HEK293T (cell line): ENCODE measurements at regions not wholly inside any gene's neighbourhood (a gene's known extent, or its start where the extent isn't known, plus 50 kb on each side); places are given as distances from the start of the nearest gene placed in this dataset.

Experiments
- CTCF ChIA-PET: fragments of 350-600 bp; formaldehyde crosslinking; extraction: SDS; loops from one replicate; lab custom pipeline; 2021; ENCODE audit warnings: antibody characterized with exemption, inconsistent platforms; lab: Yijun Ruan, JAX
- POLR2A ChIA-PET: fragments of 350-600 bp; formaldehyde crosslinking; extraction: SDS; loops from one replicate; lab custom pipeline; 2020; ENCODE audit warnings: antibody characterized with exemption, inconsistent platforms; lab: Yijun Ruan, JAX
- DNase-seq: peaks from one replicate; pipeline ENCODE4 v3.0.0; 2012; ENCODE audit warnings: mixed read lengths; ENCODE audit errors: extremely low spot score
- ARNT ChIP-seq: fragments of 450-650 bp; IDR thresholded peaks from 2 replicates; pipeline ENCODE4 v1.6.1; 2017; ENCODE audit warnings: mild to moderate bottlenecking
- BHLHE40 ChIP-seq: fragments of 450-650 bp; IDR thresholded peaks from 2 replicates; pipeline ENCODE4 v1.6.1; 2016; ENCODE audit warnings: mild to moderate bottlenecking, moderate library complexity, borderline replicate concordance
- CTBP1 ChIP-seq: fragments of 450-650 bp; IDR thresholded peaks from 2 replicates; pipeline ENCODE4 v1.6.1; 2016; ENCODE audit warnings: borderline replicate concordance
- ELF4 ChIP-seq: fragments of 450-650 bp; IDR thresholded peaks from 2 replicates; pipeline ENCODE4 v1.6.1; 2017; ENCODE audit warnings: antibody characterized with exemption
- FOXA1 ChIP-seq: fragments of 450-650 bp; IDR thresholded peaks from 2 replicates; pipeline ENCODE4 v1.6.1; 2016; ENCODE audit warnings: mild to moderate bottlenecking
- FOXK2 ChIP-seq: fragments of 450-650 bp; IDR thresholded peaks from 2 replicates; pipeline ENCODE4 v1.6.1; 2016; ENCODE audit warnings: mild to moderate bottlenecking
- FOXM1 ChIP-seq: fragments of 450-650 bp; IDR thresholded peaks from 2 replicates; pipeline ENCODE4 v1.6.1; 2017; ENCODE audit warnings: mild to moderate bottlenecking, borderline replicate concordance
- HDGF ChIP-seq: fragments of 450-650 bp; IDR thresholded peaks from 2 replicates; pipeline ENCODE4 v1.6.1; 2017; ENCODE audit warnings: antibody characterized with exemption, borderline replicate concordance
- L3MBTL2 ChIP-seq: fragments of 450-650 bp; conservative IDR thresholded peaks from 2 replicates; pipeline ENCODE4 v1.6.1; 2016; ENCODE audit warnings: mild to moderate bottlenecking
- LEF1 ChIP-seq: fragments of 450-650 bp; IDR thresholded peaks from 2 replicates; pipeline ENCODE4 v1.6.1; 2017; ENCODE audit warnings: mild to moderate bottlenecking, borderline replicate concordance
- NFRKB ChIP-seq: fragments of 450-650 bp; IDR thresholded peaks from 2 replicates; pipeline ENCODE4 v1.6.1; 2016; ENCODE audit warnings: mild to moderate bottlenecking, moderate library complexity
- PKNOX1 ChIP-seq: fragments of 450-650 bp; IDR thresholded peaks from 2 replicates; pipeline ENCODE4 v1.6.1; 2016
- SP1 ChIP-seq: fragments of 450-650 bp; IDR thresholded peaks from 2 replicates; pipeline ENCODE4 v1.6.1; 2017
- SUZ12 ChIP-seq: fragments of 450-650 bp; IDR thresholded peaks from 2 replicates; pipeline ENCODE4 v1.6.1; 2016; ENCODE audit warnings: mild to moderate bottlenecking
- TARDBP ChIP-seq: fragments of 450-650 bp; IDR thresholded peaks from 2 replicates; pipeline ENCODE4 v1.6.1; 2016
- ZNF384 ChIP-seq: fragments of 450-650 bp; IDR thresholded peaks from 2 replicates; pipeline ENCODE4 v1.6.1; 2016

DNA sequence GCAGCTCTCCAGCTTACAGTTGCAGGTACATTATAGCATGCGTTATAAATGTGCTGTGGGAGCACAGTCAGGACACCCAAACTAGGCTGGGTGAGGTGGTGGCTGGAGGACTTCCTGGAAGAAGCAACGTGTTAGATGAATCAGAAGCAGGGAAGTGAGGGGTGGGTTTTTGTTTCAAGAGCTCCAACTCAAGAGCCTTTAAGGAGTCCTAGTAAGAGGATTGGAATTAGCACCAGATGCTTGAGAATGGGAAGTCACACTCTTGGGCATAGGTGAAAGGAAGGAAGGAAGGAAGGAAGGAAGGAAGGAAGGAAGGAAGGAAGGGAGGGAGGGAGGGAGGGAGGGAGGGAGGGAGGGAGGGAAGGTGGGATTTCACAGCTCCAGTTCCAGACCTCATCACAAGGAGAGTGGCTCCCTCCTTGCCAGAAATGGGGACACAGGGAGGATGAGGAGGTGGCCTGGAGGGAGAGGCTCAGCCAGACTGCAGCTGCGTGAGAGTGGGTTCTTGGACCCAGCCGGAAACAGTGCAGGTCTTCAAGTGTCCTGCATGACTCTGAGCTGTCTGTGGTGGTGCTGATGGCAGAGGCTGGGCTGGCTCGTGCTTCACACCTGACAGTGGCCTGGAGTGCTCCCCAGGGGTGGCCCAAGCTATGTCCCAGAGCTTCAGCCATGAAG, 115.7 kb upstream of the GSC start:
- POLR2A ChIA-PET: no interaction called here
- DNase-seq: no peak
- TF ChIP-seq ZNF384 (no peak), FOXA1 (no peak), LEF1 (no peak), NFRKB (no peak), FOXK2 (no peak), CTBP1 (no peak), PKNOX1 (no peak), TARDBP (no peak), SP1 (no peak)
- CTCF ChIA-PET: interaction anchor here (0.6 kb wide), 1 partner anchor 70 kb away, joined by 3 read pairs; no protein-coding TSS in a partner anchor

DNA sequence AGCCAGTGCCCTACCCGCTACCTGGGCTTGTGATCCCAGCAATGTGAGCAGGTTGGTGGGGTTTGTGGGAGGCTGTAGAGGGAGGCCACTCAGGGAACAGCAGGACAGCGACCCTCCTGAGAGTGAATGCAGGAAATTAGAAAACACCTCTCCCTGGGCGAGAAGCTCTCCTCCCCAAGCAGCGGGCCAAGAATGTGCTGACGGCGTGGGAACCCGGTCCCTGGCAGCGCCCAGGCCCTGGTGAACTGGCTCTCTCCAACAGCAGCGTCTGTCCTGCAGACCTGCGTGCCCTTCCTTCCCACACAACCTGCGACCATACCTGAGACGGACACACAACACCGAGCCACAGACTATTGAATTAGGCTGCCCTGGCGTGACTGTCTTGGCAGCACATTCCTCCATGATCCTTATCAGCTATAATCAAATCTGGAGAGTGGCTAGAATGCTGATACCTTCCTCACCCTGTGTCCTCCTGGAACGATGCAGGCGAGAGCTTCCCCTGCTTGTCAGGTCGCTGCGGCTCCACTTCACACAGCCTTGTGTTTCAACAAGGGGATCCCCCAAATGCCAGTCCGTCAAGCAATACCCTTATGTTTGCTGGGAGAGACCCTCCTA, 114.8 kb upstream of the GSC start:
- DNase-seq: no peak
- TF ChIP-seq FOXA1 (no peak), FOXK2 (no peak), TARDBP (no peak), FOXM1 (no peak), HDGF (no peak), SUZ12 (no peak), NFRKB (no peak), LEF1 (no peak), ARNT (no peak), ZNF384 (no peak), PKNOX1 (no peak), BHLHE40 (no peak), ELF4 (no peak)
- POLR2A ChIA-PET: no interaction called here
- CTCF ChIA-PET: interaction anchor here (0.6 kb wide), 1 partner anchor 69 kb away, joined by 3 read pairs; no protein-coding TSS in a partner anchor

DNA sequence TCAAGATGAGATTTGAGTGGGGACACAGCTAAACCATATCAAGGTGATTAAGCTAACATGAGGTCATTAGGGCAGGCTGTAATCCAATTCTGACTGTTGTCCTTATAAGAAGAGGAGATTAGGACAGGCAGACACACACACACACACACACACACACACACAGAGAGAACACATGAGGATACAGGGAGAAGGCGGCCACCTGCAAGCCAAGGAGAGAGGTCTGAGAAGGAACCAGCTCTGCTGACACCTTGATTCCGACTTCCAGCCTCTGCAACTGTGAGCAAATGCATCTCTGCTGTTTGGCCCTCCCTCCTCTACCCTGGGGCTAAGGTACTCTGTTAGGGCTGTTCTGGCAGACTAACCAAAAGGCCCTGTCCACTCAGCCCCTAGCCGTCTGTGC, 112.5 kb upstream of the GSC start:
- CTCF ChIA-PET: no interaction called here
- POLR2A ChIA-PET: no interaction called here
- TF ChIP-seq ARNT (no peak), BHLHE40 (no peak), HDGF (no peak), ELF4 (no peak), L3MBTL2 (no peak), ZNF384 (no peak), CTBP1 (no peak), LEF1 (no peak), FOXM1 (no peak), PKNOX1 (no peak), NFRKB (no peak), TARDBP (no peak), SP1 (no peak), SUZ12 (no peak), FOXK2 (no peak)
- no peak for DNase-seq

DNA sequence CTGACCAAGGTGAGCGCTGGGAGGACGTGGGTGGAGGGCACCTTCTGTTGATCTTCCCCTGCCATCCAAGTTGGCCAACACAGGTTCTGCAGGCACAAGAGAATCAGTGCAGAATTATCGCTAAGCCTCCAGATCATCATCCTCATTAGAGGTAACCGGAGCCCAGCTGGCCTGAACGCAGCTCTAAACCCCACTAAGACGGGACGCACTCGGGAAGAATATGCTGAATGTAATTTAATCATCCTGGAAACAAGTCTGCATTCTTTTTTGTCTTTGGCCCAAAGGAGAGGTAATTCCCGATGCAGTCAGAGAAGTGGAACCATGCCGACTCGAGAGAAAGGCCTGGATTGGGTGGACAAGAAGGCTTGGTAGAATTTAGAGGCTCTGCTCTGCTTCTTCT, 111.0 kb upstream of the GSC start:
- no peak for DNase-seq
- POLR2A ChIA-PET: no interaction called here
- CTCF ChIA-PET: no interaction called here
- no peak for TF ChIP-seq FOXK2
- TF ChIP-seq SP1: no peak
- TF ChIP-seq ELF4: no peak
- TF ChIP-seq TARDBP: no peak
- no peak for TF ChIP-seq CTBP1
- no peak for TF ChIP-seq NFRKB
- TF ChIP-seq HDGF: no peak

- TF ChIP-seq PKNOX1 (no peak), CTBP1 (no peak), FOXK2 (no peak), L3MBTL2 (no peak), ZNF384 (no peak), SUZ12 (no peak), ELF4 (no peak), ARNT (no peak), SP1 (no peak), BHLHE40 (no peak), FOXM1 (no peak)
- CTCF ChIA-PET: no interaction called here
These were observed 110.2 kb upstream of the GSC start for GRCh38 chr14:94880106-94880505.

GRCh38 chr14:94879537-94879936, 109.6 kb upstream of the GSC start:
- TF ChIP-seq LEF1 (no peak), TARDBP (no peak), FOXA1 (no peak), FOXM1 (no peak), NFRKB (no peak), ARNT (no peak), HDGF (no peak), SP1 (no peak), BHLHE40 (no peak), PKNOX1 (no peak), L3MBTL2 (no peak), ZNF384 (no peak)
- no peak for DNase-seq
- POLR2A ChIA-PET: no interaction called here
- CTCF ChIA-PET: no interaction called here

More at GRCh38 chr14:94880106-94880505, 110.2 kb upstream of the GSC start:
- no peak for DNase-seq
- POLR2A ChIA-PET: no interaction called here
